ENCODE measurements at regions not wholly inside any gene's neighbourhood (a gene's known extent, or its start where the extent isn't known, plus 50 kb on each side); places are given as distances from the start of the nearest gene placed in this dataset.
"Not testable (repeated sequence)": the region's sequence is repeated elsewhere in the genome, so short reads cannot be mapped to it uniquely, and the experiment has no call there.

DNA sequence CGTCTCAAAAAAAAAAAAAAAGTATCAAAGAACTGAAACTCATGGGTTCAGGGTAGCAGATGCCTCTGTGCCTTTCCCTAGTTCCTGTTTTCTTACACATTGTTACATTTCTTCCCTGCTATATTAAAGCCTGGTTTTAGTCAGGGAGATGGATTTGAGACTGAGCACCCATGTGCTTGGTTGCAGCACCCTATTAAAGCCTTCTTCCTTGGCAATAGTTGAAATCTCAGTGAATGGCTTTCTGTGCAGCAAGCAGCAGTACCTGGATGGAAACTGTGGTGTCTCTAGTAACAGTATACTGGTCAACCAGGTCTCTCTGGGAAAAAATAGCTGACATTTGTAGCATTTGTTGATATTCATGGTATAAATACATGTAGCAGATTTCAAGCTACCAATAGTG lies 331.1 kb downstream of the ANKRD30A start:
- H3K9me3 ChIP-seq (ENCODE audit: control insufficient read depth, low read length) = no peaks in the 10 kb centered on the region
- H3K4me3 ChIP-seq (ENCODE audit: low read length) = no peak overlapping the region
- no peaks in the 10 kb centered on the region for H3K36me3 ChIP-seq (ENCODE audit: control insufficient read depth, insufficient read depth, low read length, severe bottlenecking)
- H3K4me1 ChIP-seq (ENCODE audit: control insufficient read depth, insufficient read depth, low read length) = no peaks in the 10 kb centered on the region
- no peak overlapping the region for H3K9ac ChIP-seq (ENCODE audit: low read length)
- H3K27me3 ChIP-seq (replicated peaks; ENCODE audit: control insufficient read depth, insufficient read depth, low read length) = no peaks in the 10 kb centered on the region
- no peak for DNase-seq (ENCODE audit: low read depth)

DNA sequence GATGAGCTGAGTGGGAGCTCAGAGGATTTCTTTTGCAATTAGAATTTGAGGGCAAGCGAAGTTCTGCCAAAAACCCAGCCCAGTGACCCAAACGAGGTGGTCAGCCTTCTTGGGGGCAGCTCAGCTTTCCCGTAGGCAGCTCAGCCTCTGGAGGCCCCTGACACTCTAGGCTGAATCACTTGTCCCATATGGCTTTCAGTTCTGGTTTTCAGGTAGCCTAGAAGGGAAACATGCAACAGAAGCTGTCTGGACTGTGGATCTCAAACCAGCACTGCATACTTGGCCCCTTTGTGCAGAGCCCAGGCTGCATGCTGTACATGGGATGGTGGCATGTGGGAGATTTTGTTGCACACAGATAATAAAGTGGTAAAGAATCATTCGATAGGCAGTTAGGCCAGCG lies 322.8 kb downstream of the ANKRD30A start:
- DNase-seq (ENCODE audit: low read depth) = no peak
- Histone ChIP-seq H3K4me3 (ENCODE audit: low read length) (no peak overlapping the region), H3K9ac (ENCODE audit: low read length) (no peak overlapping the region), H3K4me1 (ENCODE audit: control insufficient read depth, insufficient read depth, low read length) (no peaks in the 10 kb centered on the region), H3K27me3 (replicated peaks; ENCODE audit: control insufficient read depth, insufficient read depth, low read length) (no peaks in the 10 kb centered on the region), H3K9me3 (ENCODE audit: control insufficient read depth, low read length) (no peaks in the 10 kb centered on the region), H3K36me3 (ENCODE audit: control insufficient read depth, insufficient read depth, low read length, severe bottlenecking) (no peaks in the 10 kb centered on the region)

DNA sequence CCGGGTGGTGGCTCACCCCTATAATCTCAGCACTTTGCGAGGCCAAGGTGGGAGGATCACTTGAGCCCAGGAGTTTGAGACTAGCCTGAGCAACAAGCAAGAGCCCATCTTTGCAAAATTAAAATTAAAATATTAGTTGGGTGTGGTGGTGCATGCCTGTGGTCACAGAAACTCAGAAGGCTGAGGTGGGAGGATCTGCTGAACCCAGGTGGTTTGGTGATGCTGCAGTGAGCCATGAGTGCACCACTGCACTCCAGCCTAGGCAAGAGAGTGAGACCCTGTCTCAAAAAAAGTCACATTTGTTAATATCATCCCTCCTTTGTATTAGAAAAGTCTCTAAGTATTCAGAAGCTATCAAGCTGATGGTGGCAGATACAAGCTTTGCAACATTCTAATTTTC lies 317.5 kb downstream of the ANKRD30A start:
- no peak for DNase-seq (ENCODE audit: low read depth)
- Histone ChIP-seq H3K9ac (ENCODE audit: low read length) (no peak overlapping the region), H3K36me3 (ENCODE audit: control insufficient read depth, insufficient read depth, low read length, severe bottlenecking) (no peaks in the 10 kb centered on the region), H3K27me3 (replicated peaks; ENCODE audit: control insufficient read depth, insufficient read depth, low read length) (no peaks in the 10 kb centered on the region), H3K4me1 (ENCODE audit: control insufficient read depth, insufficient read depth, low read length) (no peaks in the 10 kb centered on the region), H3K4me3 (ENCODE audit: low read length) (no peak overlapping the region), H3K9me3 (ENCODE audit: control insufficient read depth, low read length) (no peaks in the 10 kb centered on the region)

DNA sequence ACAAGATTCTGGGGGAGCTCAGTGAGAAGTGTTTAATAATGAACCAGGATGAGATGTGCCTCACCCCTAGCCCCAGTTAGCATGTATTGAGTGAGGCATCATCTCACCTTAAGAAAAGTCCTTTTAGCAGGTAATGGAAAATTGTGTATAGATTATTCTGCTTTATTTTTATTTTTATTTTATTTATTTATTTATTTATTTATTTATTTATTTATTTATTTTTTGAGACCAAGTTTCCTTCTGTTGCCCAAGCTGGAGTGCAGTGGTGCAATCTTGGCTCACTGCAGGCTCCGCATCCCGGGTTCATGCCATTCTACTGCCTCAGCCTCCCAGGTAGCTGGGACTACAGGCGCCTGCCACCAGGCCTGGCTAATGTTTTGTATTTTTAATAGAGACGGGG lies 315.8 kb downstream of the ANKRD30A start:
- H3K9ac ChIP-seq (ENCODE audit: low read length); DNase-seq (ENCODE audit: low read depth); H3K4me1 ChIP-seq (ENCODE audit: control insufficient read depth, insufficient read depth, low read length); H3K4me3 ChIP-seq (ENCODE audit: low read length); H3K27me3 ChIP-seq (replicated peaks; ENCODE audit: control insufficient read depth, insufficient read depth, low read length); H3K36me3 ChIP-seq (ENCODE audit: control insufficient read depth, insufficient read depth, low read length, severe bottlenecking); H3K9me3 ChIP-seq (ENCODE audit: control insufficient read depth, low read length): not testable (repeated sequence)

DNA sequence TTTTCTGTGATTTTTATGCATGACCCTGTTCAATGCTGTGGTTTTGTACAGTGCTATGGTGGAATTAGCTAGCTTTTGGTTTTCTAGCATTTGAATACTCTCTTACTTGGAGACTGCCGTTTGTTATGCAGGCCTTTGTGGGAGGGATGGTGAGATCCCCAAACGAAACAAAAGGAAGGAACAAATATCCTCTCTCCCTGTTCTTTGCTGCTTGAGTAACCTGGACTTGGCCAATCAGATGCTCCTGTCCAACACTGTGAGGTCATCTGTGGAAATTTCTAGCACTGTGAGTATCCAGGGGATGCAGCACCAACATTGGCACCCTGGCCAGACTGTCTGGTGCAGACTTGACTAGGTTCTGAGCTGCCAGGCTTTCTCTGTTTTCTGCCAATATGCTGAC lies 314.4 kb downstream of the ANKRD30A start:
- Histone ChIP-seq H3K9me3 (ENCODE audit: control insufficient read depth, low read length) (no peaks in the 10 kb centered on the region), H3K4me1 (ENCODE audit: control insufficient read depth, insufficient read depth, low read length) (no peaks in the 10 kb centered on the region), H3K9ac (ENCODE audit: low read length) (no peak overlapping the region), H3K4me3 (ENCODE audit: low read length) (no peak overlapping the region), H3K36me3 (ENCODE audit: control insufficient read depth, insufficient read depth, low read length, severe bottlenecking) (no peaks in the 10 kb centered on the region), H3K27me3 (replicated peaks; ENCODE audit: control insufficient read depth, insufficient read depth, low read length) (no peaks in the 10 kb centered on the region)
- no peak for DNase-seq (ENCODE audit: low read depth)

DNA sequence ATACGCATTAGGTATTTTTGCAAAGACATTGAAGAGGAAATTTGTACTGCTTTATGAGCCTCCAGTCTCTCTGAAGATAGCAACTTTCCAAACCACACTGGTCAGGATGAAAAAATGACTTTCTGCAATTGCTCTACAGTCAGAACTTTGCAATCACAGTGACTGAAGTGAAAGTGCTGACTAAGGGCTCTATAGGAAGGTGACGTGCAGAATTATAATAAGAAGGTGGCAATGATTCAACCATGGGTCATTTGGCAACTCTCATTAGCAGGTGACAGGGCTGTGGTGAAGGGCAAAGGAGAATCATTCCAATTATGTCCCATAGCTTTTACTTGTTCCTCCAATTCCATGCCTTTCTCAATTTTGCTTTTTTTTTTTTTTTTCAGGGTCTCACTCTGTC lies 311.0 kb downstream of the ANKRD30A start:
- Histone ChIP-seq H3K4me1 (ENCODE audit: control insufficient read depth, insufficient read depth, low read length) (no peaks in the 10 kb centered on the region), H3K9me3 (ENCODE audit: control insufficient read depth, low read length) (no peaks in the 10 kb centered on the region), H3K4me3 (ENCODE audit: low read length) (no peak overlapping the region), H3K9ac (ENCODE audit: low read length) (no peak overlapping the region), H3K36me3 (ENCODE audit: control insufficient read depth, insufficient read depth, low read length, severe bottlenecking) (no peaks in the 10 kb centered on the region), H3K27me3 (replicated peaks; ENCODE audit: control insufficient read depth, insufficient read depth, low read length) (no peaks in the 10 kb centered on the region)
- DNase-seq (ENCODE audit: low read depth) = no peak

DNA sequence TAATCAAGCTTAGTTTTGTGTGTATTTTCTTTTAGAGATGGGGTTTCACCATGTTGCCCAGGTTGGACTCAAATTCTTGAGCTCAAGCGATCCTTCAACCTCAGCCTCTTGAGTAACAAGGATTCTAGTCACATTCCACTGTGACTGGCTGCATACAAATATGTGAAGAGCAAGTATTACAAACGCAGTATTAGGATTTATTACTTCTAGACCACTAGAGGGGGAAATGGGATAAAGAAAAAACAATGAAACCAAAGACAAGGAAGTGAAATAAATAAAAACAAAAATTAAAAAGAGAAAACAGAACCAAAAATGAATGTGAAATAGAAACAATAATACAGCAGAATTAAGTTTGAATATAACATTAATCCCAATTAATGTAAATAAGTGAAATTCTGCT lies 308.7 kb downstream of the ANKRD30A start:
- no peaks in the 10 kb centered on the region for H3K27me3 ChIP-seq (replicated peaks; ENCODE audit: control insufficient read depth, insufficient read depth, low read length)
- H3K9ac ChIP-seq (ENCODE audit: low read length) = no peak overlapping the region
- no peaks in the 10 kb centered on the region for H3K9me3 ChIP-seq (ENCODE audit: control insufficient read depth, low read length)

More for the DNA sequence above, 308.7 kb downstream of the ANKRD30A start:
- DNase-seq (ENCODE audit: low read depth) = peak; percentile 3
- H3K36me3 ChIP-seq (ENCODE audit: control insufficient read depth, insufficient read depth, low read length, severe bottlenecking) = no peaks in the 10 kb centered on the region
- no peaks in the 10 kb centered on the region for H3K4me1 ChIP-seq (ENCODE audit: control insufficient read depth, insufficient read depth, low read length)
- no peak overlapping the region for H3K4me3 ChIP-seq (ENCODE audit: low read length)
